ENCODE measurements at regions not wholly inside any gene's neighbourhood (a gene's known extent, or its start where the extent isn't known, plus 50 kb on each side); places are given as distances from the start of the nearest gene placed in this dataset.
"Not testable (repeated sequence)": the region's sequence is repeated elsewhere in the genome, so short reads cannot be mapped to it uniquely, and the experiment has no call there.

- H3K27me3 Mint-ChIP-seq = peaks cover 8% of the 10 kb centered on the region
- H3K4me1 Mint-ChIP-seq = no peaks in the 10 kb centered on the region
- H3K4me3 Mint-ChIP-seq = no peak overlapping the region
- H3K9me3 Mint-ChIP-seq = peaks cover 5% of the 10 kb centered on the region
- no peak for ATAC-seq
- no peak overlapping the region for H3K27ac Mint-ChIP-seq
- no peaks in the 10 kb centered on the region for H3K36me3 Mint-ChIP-seq
Measured at GRCh38 chr10:9381733-9382532, 1327.4 kb downstream of the GATA3 start.

DNA sequence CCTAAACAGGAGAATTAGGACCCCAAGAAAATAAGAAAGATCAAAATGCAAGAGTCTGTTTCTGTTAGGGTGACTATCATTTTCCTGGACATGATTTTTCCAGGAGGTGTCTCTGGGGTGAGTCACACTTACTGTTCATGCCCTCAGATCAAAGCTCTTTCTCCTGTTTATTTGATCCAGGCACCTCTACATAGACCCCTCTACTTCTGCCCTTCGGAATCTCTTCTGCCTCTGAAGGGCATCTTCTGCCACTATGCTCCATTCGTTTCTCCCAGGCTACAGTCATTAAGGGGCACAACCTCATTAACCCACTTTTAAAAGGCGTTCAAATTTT lies 1328.0 kb downstream of the GATA3 start:
- H3K27ac Mint-ChIP-seq = no peak overlapping the region
- H3K36me3 Mint-ChIP-seq = no peaks in the 10 kb centered on the region
- no peak overlapping the region for H3K4me3 Mint-ChIP-seq
- H3K9me3 Mint-ChIP-seq = peaks cover 5% of the 10 kb centered on the region
- peaks cover 8% of the 10 kb centered on the region for H3K27me3 Mint-ChIP-seq
- H3K4me1 Mint-ChIP-seq = no peaks in the 10 kb centered on the region
- ATAC-seq = no peak

DNA sequence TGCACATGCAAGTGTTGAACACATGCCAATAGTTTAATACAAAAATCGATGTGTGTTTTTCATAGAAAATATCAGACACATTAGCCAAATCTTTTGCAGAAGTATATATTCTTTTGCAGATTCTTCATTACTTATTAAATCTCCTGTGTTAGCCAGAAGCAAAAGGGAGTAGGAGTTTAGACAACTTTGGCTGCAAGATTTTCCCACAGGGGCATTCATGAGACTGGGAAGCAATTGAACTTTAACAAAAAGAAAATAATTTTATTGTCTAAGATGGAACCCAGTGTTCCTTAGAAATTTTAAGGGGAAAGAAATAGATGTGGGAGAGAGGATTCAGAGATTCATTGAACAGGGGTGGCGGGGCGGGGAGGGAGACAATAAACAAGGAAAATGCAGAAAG lies 1336.0 kb downstream of the GATA3 start:
- H3K36me3 Mint-ChIP-seq = no peaks in the 10 kb centered on the region
- no peaks in the 10 kb centered on the region for H3K9me3 Mint-ChIP-seq
- H3K4me1 Mint-ChIP-seq = no peaks in the 10 kb centered on the region
- no peak overlapping the region for H3K27ac Mint-ChIP-seq
- no peaks in the 10 kb centered on the region for H3K27me3 Mint-ChIP-seq
- ATAC-seq = no peak
- H3K4me3 Mint-ChIP-seq = no peak overlapping the region

DNA sequence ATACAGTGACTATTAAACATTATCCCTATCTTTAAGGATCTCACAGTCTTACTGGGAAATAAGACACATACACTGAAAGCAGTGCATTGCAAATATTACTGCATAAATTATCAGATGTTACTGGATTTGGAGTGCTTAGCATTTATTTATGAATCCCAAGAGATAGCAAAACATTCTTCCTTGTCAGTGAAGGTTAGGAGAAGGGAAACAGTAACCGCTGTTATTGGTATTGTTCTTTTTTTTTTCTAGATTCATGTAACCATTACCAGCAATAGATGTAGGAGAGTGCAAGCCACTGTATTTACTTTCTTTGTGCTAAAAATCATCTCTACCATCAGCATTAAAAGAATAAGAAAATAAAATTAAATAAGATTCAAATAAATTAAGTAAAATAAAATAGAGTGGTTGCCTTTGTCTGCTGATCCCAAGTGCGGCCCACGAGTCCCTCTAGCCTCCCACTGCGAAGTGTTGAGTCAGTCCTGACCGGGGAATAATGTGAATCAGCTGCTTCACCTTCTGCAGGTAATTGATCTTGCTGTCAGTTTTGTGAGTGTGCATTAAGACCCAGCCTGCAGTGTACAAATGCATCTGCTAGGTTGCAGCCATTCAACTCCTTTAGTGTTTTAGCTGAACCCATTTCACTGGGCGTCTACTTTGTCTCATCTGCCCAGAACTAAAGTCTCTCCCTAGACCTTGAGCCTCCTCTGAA lies 1344.9 kb downstream of the GATA3 start:
- Mint-ChIP-seq H3K4me3 (no peak overlapping the region), H3K27me3 (no peaks in the 10 kb centered on the region), H3K9me3 (no peaks in the 10 kb centered on the region), H3K4me1 (no peaks in the 10 kb centered on the region), H3K27ac (no peak overlapping the region), H3K36me3 (no peaks in the 10 kb centered on the region)
- no peak for ATAC-seq

GRCh38 chr10:9402067-9402466 lies 1347.6 kb downstream of the GATA3 start:
- H3K9me3 Mint-ChIP-seq = not testable (repeated sequence)

DNA sequence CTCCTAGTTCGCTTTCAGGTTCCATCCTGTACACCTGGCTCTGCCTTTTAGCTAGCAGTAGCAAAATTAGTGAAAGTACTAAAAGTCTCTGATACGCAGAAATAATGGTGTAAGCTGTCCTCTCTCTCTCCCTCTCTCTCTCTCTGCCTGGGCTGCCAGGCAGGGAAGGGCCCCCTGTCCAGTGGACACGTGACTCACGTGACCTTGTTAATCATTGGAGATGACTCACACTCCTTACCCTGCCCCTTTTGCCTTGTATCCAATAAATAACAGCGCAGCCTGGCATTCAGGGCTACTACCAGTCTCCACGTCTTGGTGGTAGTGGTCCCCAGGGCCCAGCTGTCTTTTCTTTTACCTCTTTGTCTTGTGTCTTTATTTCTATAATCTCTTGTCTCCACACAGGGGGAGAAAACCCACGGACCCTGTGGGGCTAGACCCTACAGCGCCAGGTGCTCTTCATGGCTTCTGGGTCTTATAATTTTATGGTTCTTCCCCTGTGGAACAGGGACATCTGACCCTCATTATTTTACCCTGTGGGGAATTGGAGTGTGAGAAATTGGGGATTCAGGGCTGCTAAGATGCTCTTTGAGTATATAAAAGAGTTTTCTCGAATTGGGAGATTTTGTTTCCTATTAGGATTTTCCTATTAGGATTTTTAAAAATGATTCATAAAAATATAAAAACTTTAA lies 1348.2 kb downstream of the GATA3 start:
- H3K27me3 Mint-ChIP-seq, H3K4me3 Mint-ChIP-seq, H3K27ac Mint-ChIP-seq, ATAC-seq, H3K4me1 Mint-ChIP-seq, H3K9me3 Mint-ChIP-seq, H3K36me3 Mint-ChIP-seq: not testable (repeated sequence)

More at GRCh38 chr10:9402067-9402466, 1347.6 kb downstream of the GATA3 start:
- not testable (repeated sequence) for H3K36me3 Mint-ChIP-seq, H3K27me3 Mint-ChIP-seq, H3K4me3 Mint-ChIP-seq, H3K27ac Mint-ChIP-seq, ATAC-seq, H3K4me1 Mint-ChIP-seq

- not testable (repeated sequence) for H3K27ac Mint-ChIP-seq, H3K9me3 Mint-ChIP-seq, H3K36me3 Mint-ChIP-seq, ATAC-seq, H3K4me1 Mint-ChIP-seq, H3K4me3 Mint-ChIP-seq, H3K27me3 Mint-ChIP-seq
Measured at GRCh38 chr10:9407201-9407600, 1352.7 kb downstream of the GATA3 start.

GRCh38 chr10:9416331-9416730 lies 1361.8 kb downstream of the GATA3 start:
- Mint-ChIP-seq H3K4me1 (no peaks in the 10 kb centered on the region), H3K36me3 (no peaks in the 10 kb centered on the region), H3K27me3 (no peaks in the 10 kb centered on the region), H3K4me3 (no peak overlapping the region), H3K9me3 (peaks cover 3% of the 10 kb centered on the region), H3K27ac (no peak overlapping the region)
- ATAC-seq = no peak

DNA sequence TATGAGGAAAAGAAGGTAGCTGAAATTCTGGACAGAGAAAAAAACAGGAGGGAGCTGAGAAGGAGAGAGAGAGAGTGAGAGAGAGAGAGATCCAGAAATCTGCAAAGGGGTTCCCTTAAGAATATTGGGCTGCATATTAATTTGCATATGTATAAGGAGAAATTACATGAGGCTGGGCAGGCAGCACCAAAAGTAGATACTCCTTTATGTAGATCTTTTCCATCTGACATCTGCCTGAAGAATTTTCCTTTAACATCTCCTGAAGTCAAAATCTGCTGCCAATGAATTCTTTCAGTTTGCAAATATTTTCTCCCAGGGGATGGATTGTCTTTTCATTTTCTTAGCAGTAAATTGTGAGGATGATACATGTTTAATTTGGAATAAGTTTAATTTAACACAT lies 1365.3 kb downstream of the GATA3 start:
- ATAC-seq = no peak
- no peaks in the 10 kb centered on the region for H3K4me1 Mint-ChIP-seq

DNA sequence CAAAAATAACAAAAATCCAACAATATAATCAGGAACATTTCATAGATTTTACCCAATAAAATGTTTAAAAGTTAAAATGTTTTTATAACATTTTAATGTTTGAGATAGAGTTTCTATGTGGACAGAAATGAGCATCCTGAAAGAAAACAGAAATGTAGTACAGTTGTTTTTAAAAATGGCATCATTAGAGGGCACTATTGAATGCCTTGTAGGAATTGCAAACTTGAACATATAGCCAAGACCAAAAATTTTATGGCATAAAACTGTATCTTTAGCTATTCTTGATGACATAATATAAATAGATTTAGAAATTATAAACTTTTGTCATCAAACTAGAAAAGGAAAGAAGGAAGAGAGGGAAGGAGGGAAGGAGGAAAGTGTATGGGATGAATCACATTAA lies 1372.7 kb downstream of the GATA3 start:
- H3K36me3 Mint-ChIP-seq = no peaks in the 10 kb centered on the region

More for the DNA sequence above, 1365.3 kb downstream of the GATA3 start:
- Mint-ChIP-seq H3K9me3 (peaks cover 3% of the 10 kb centered on the region), H3K27me3 (no peaks in the 10 kb centered on the region), H3K4me3 (no peak overlapping the region), H3K27ac (no peak overlapping the region), H3K36me3 (no peaks in the 10 kb centered on the region)

GRCh38 chr10:9437131-9437530 lies 1382.6 kb downstream of the GATA3 start:
- H3K27ac Mint-ChIP-seq = no peak overlapping the region
- no peak for ATAC-seq
- no peaks in the 10 kb centered on the region for H3K4me1 Mint-ChIP-seq
- H3K4me3 Mint-ChIP-seq = no peak overlapping the region
- no peaks in the 10 kb centered on the region for H3K27me3 Mint-ChIP-seq
- H3K9me3 Mint-ChIP-seq = peaks cover 5% of the 10 kb centered on the region
- H3K36me3 Mint-ChIP-seq = no peaks in the 10 kb centered on the region

More for the DNA sequence above, 1372.7 kb downstream of the GATA3 start:
- no peak overlapping the region for H3K27ac Mint-ChIP-seq
- H3K4me3 Mint-ChIP-seq = no peak overlapping the region
- no peaks in the 10 kb centered on the region for H3K4me1 Mint-ChIP-seq
- H3K9me3 Mint-ChIP-seq = peaks cover 14% of the 10 kb centered on the region
- ATAC-seq = no peak
- no peaks in the 10 kb centered on the region for H3K27me3 Mint-ChIP-seq

GRCh38 chr10:9443758-9444157 lies 1389.3 kb downstream of the GATA3 start:
- H3K36me3 Mint-ChIP-seq = no peaks in the 10 kb centered on the region
- no peaks in the 10 kb centered on the region for H3K4me1 Mint-ChIP-seq
- H3K4me3 Mint-ChIP-seq = no peak overlapping the region

DNA sequence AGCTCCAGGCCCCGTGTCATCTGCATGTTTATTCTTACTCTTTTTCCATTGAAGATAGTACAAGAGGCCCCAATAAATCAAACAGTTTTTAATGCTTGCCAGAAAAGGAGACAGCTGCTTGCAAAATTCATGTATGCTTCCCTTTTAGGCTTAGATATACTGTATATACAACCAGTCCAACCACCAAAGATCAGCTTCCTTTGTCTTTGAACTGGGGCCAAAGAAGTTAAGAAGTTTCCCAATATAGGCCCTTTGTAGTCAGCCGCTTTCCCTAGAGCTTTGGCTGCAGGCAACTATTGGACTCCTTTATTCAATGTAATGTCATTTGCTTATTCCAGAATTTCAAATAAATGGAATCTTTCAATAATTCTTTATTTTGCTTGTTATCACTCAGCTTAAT lies 1395.0 kb downstream of the GATA3 start:
- H3K4me1 Mint-ChIP-seq = no peaks in the 10 kb centered on the region
- H3K36me3 Mint-ChIP-seq = no peaks in the 10 kb centered on the region
- H3K9me3 Mint-ChIP-seq = peaks cover 8% of the 10 kb centered on the region
- H3K4me3 Mint-ChIP-seq = no peak overlapping the region
- ATAC-seq = no peak
- H3K27ac Mint-ChIP-seq = no peak overlapping the region
- no peaks in the 10 kb centered on the region for H3K27me3 Mint-ChIP-seq

More at GRCh38 chr10:9443758-9444157, 1389.3 kb downstream of the GATA3 start:
- H3K27me3 Mint-ChIP-seq = no peaks in the 10 kb centered on the region
- no peak overlapping the region for H3K27ac Mint-ChIP-seq
- ATAC-seq = no peak
- peaks cover 5% of the 10 kb centered on the region for H3K9me3 Mint-ChIP-seq

GRCh38 chr10:9450801-9451200 lies 1396.3 kb downstream of the GATA3 start:
- H3K4me3 Mint-ChIP-seq = no peak overlapping the region
- no peaks in the 10 kb centered on the region for H3K36me3 Mint-ChIP-seq
- H3K4me1 Mint-ChIP-seq = no peaks in the 10 kb centered on the region
- no peak for ATAC-seq
- no peak overlapping the region for H3K27ac Mint-ChIP-seq
- H3K27me3 Mint-ChIP-seq = no peaks in the 10 kb centered on the region
- H3K9me3 Mint-ChIP-seq = peaks cover 8% of the 10 kb centered on the region

GRCh38 chr10:9451211-9451773 lies 1396.8 kb downstream of the GATA3 start:
- peaks cover 8% of the 10 kb centered on the region for H3K9me3 Mint-ChIP-seq
- no peak for ATAC-seq
- H3K4me3 Mint-ChIP-seq = no peak overlapping the region
- no peaks in the 10 kb centered on the region for H3K36me3 Mint-ChIP-seq
- no peaks in the 10 kb centered on the region for H3K4me1 Mint-ChIP-seq
- no peak overlapping the region for H3K27ac Mint-ChIP-seq
- no peaks in the 10 kb centered on the region for H3K27me3 Mint-ChIP-seq

Data from stimulated activated memory B cell treated with anti-CD40 and anti-IgM and Interleukin-4, amounts not matched to agents 10 μg/mL and 1 μg/mL and 100 μg/mL, for 72 hours (primary cell).